IMR-90 (cell line): ENCODE measurements at regions not wholly inside any gene's neighbourhood (a gene's known extent, or its start where the extent isn't known, plus 50 kb on each side); places are given as distances from the start of the nearest gene placed in this dataset.

Experiments
- ATAC-seq: fragments of 200-7000 bp; cut with Tn5 transposase; 2 replicates; pipeline ENCODE4 v1.9.1; 2020; ENCODE audit warnings: low read depth, mild to moderate bottlenecking, moderate library complexity
- BruUV-seq: library from RNA; stranded (reverse); fragments of 400-500 nt; replicated peaks from 2 replicates; lab custom pipeline; 2021; lab: Mats Ljungman, UMichigan
- CTCF ChIA-PET: fragments of 300-600 bp; formaldehyde crosslinking; extraction: SDS; loops from one replicate; lab custom pipeline; 2021; ENCODE audit warnings: antibody characterized with exemption; lab: Yijun Ruan, JAX
- POLR2A ChIA-PET: fragments of 300-600 bp; sonication (Branson Sonifier 250); formaldehyde crosslinking; loops from one replicate; lab custom pipeline; 2022; ENCODE audit warnings: antibody characterized with exemption; ENCODE audit not compliant: unreplicated experiment; lab: Charles Lee
- DNase-seq: peaks from one replicate; pipeline ENCODE4 v3.0.0; 2013
- H2AFZ ChIP-seq: replicated peaks from 2 replicates; pipeline ENCODE3; 2013; ENCODE audit warnings: low read length, mild to moderate bottlenecking; ENCODE audit not compliant: poor library complexity
- H2AK5ac ChIP-seq: 2 replicates; pipeline ENCODE4 v1.6.1; 2013; ENCODE audit warnings: low read depth, low read length, inconsistent platforms
- H2AK9ac ChIP-seq: replicated peaks from 2 replicates; pipeline ENCODE3; 2013; ENCODE audit warnings: mild to moderate bottlenecking, low read depth, low read length, moderate library complexity; ENCODE audit not compliant: poor library complexity
- H2BK120ac ChIP-seq: 2 replicates; pipeline ENCODE4 v1.6.1; 2013; ENCODE audit warnings: low read depth, low read length, inconsistent platforms
- H2BK15ac ChIP-seq: 3 replicates; pipeline ENCODE4 v1.6.1; 2013; ENCODE audit warnings: low read depth, low read length, inconsistent platforms
- H2BK20ac ChIP-seq: 2 replicates; pipeline ENCODE4 v1.6.1; 2013; ENCODE audit warnings: low read depth, mild to moderate bottlenecking, inconsistent platforms, low read length, moderate library complexity
- H2BK5ac ChIP-seq: 2 replicates; pipeline ENCODE4 v1.6.1; 2013; ENCODE audit warnings: mild to moderate bottlenecking, low read depth, low read length, inconsistent platforms; ENCODE audit not compliant: poor library complexity, severe bottlenecking
- H3K14ac ChIP-seq: replicated peaks from 2 replicates; pipeline ENCODE4 v1.6.1; 2013; ENCODE audit warnings: low read depth, low read length, inconsistent platforms
- H3K18ac ChIP-seq: 2 replicates; pipeline ENCODE4 v1.6.1; 2013; ENCODE audit warnings: low read depth, low read length, control low read depth
- H3K23ac ChIP-seq: 2 replicates; pipeline ENCODE4 v1.6.1; 2013; ENCODE audit warnings: low read depth, low read length, inconsistent platforms
- H3K27ac ChIP-seq: 2 replicates; pipeline ENCODE4 v1.5.1; 2013; ENCODE audit warnings: mild to moderate bottlenecking, control low read depth, low read length; ENCODE audit not compliant: insufficient read depth
- H3K27me3 ChIP-seq: 2 replicates; pipeline ENCODE4 v1.6.1; 2013; ENCODE audit warnings: low read length; ENCODE audit not compliant: control insufficient read depth, insufficient read depth
- H3K36me3 ChIP-seq: 2 replicates; pipeline ENCODE4 v1.6.1; 2013; ENCODE audit warnings: low read length, mixed read lengths; ENCODE audit not compliant: control insufficient read depth, insufficient read depth
- H3K4ac ChIP-seq: 2 replicates; pipeline ENCODE4 v1.6.1; 2013; ENCODE audit warnings: low read depth, low read length, inconsistent platforms
- H3K4me1 ChIP-seq: 2 replicates; pipeline ENCODE4 v1.6.1; 2013; ENCODE audit warnings: low read length, mixed read lengths; ENCODE audit not compliant: control insufficient read depth, insufficient read depth
- H3K4me2 ChIP-seq: 2 replicates; pipeline ENCODE4 v1.6.1; 2013; ENCODE audit warnings: low read depth, mild to moderate bottlenecking, control low read depth, low read length, moderate library complexity
- H3K4me3 ChIP-seq: 2 replicates; pipeline ENCODE4 v1.5.1; 2013; ENCODE audit warnings: low read depth, mild to moderate bottlenecking, control low read depth, low read length, moderate library complexity; ENCODE audit not compliant: insufficient read depth
- H3K56ac ChIP-seq: 2 replicates; pipeline ENCODE4 v1.6.1; 2013; ENCODE audit warnings: low read length, inconsistent platforms; ENCODE audit not compliant: insufficient read depth; ENCODE audit errors: extremely low read depth
- H3K79me1 ChIP-seq, 2 experiments: 2 replicates each; pipeline ENCODE4 v1.6.1; 2013; ENCODE audit warnings: low read length in 2 of 2, inconsistent platforms in 1 of 2, low read depth in 1 of 2
- H3K9ac ChIP-seq: 2 replicates; pipeline ENCODE4 v1.6.1; 2013; ENCODE audit warnings: low read depth, low read length, control low read depth
- H3K9me1 ChIP-seq: 2 replicates; pipeline ENCODE4 v1.6.1; 2013; ENCODE audit warnings: low read length, inconsistent platforms; ENCODE audit not compliant: insufficient read depth
- H3K9me3 ChIP-seq: 2 replicates; pipeline ENCODE4 v1.6.1; 2013; ENCODE audit warnings: low read length; ENCODE audit not compliant: control insufficient read depth, insufficient read depth
- H4K20me1 ChIP-seq: 2 replicates; pipeline ENCODE4 v1.6.1; 2013; ENCODE audit warnings: low read length, inconsistent platforms; ENCODE audit not compliant: insufficient read depth
- H4K5ac ChIP-seq: 2 replicates; pipeline ENCODE4 v1.6.1; 2013; ENCODE audit warnings: mild to moderate bottlenecking, low read depth, low read length, control low read depth
- H4K8ac ChIP-seq, 2 experiments: 2 replicates each; pipeline ENCODE4 v1.6.1; 2013; ENCODE audit warnings: low read depth in 2 of 2, low read length in 2 of 2, control low read depth in 1 of 2, inconsistent platforms in 1 of 2
- H4K91ac ChIP-seq: 2 replicates; pipeline ENCODE4 v1.6.1; 2013; ENCODE audit warnings: low read depth, low read length, inconsistent platforms; ENCODE audit not compliant: insufficient read depth
- BHLHE40 ChIP-seq: fragments of 150-350 bp; IDR thresholded peaks from 2 replicates; pipeline ENCODE4 v1.6.1; 2016; ENCODE audit warnings: mild to moderate bottlenecking, low read depth, low read length
- CEBPB ChIP-seq: IDR thresholded peaks from 2 replicates; pipeline ENCODE4 v1.6.1; 2012; ENCODE audit warnings: low read depth, low read length, improper control_type of control experiment
- CHD1 ChIP-seq: IDR thresholded peaks from 2 replicates; pipeline ENCODE4 v1.6.1; 2012; ENCODE audit warnings: low read depth, low read length, improper control_type of control experiment
- CTCF ChIP-seq: conservative IDR thresholded peaks from 2 replicates; pipeline ENCODE4 v1.5.1; 2012; ENCODE audit warnings: mild to moderate bottlenecking, low read depth, low read length, improper control_type of control experiment
- ELK1 ChIP-seq: fragments of 150-350 bp; IDR thresholded peaks from 2 replicates; pipeline ENCODE4 v1.6.1; 2016; ENCODE audit warnings: low read depth, mild to moderate bottlenecking, low read length, moderate library complexity, borderline replicate concordance
- FOS ChIP-seq: fragments of 150-350 bp; IDR thresholded peaks from 2 replicates; pipeline ENCODE4 v1.6.1; 2016; ENCODE audit warnings: low read depth, low read length
- MAFK ChIP-seq: IDR thresholded peaks from 2 replicates; pipeline ENCODE4 v1.6.1; 2012; ENCODE audit warnings: low read depth, low read length, improper control_type of control experiment
- MAZ ChIP-seq: IDR thresholded peaks from 2 replicates; pipeline ENCODE4 v1.6.1; 2012; ENCODE audit warnings: low read depth, mild to moderate bottlenecking, low read length, improper control_type of control experiment, moderate library complexity, borderline replicate concordance
- MXI1 ChIP-seq: IDR thresholded peaks from 2 replicates; pipeline ENCODE4 v1.6.1; 2012; ENCODE audit warnings: low read depth, mild to moderate bottlenecking, low read length, moderate library complexity, borderline replicate concordance
- NFE2L2 ChIP-seq: fragments of 150-350 bp; IDR thresholded peaks from 2 replicates; pipeline ENCODE4 v1.6.1; 2016; ENCODE audit warnings: low read depth, mild to moderate bottlenecking, low read length
- POLR2A ChIP-seq: IDR thresholded peaks from 2 replicates; pipeline ENCODE4 v1.6.1; 2012; ENCODE audit warnings: mild to moderate bottlenecking, low read depth, low read length
- RAD21 ChIP-seq: IDR thresholded peaks from 2 replicates; pipeline ENCODE4 v1.6.1; 2012; ENCODE audit warnings: low read length, improper control_type of control experiment
- RCOR1 ChIP-seq: IDR thresholded peaks from 2 replicates; pipeline ENCODE4 v1.6.1; 2012; ENCODE audit warnings: mild to moderate bottlenecking, low read length, improper control_type of control experiment; ENCODE audit not compliant: insufficient replicate concordance
- RFX5 ChIP-seq: IDR thresholded peaks from 2 replicates; pipeline ENCODE4 v1.8.0; 2012; ENCODE audit warnings: low read depth, mild to moderate bottlenecking, low read length, moderate library complexity
- SMC3 ChIP-seq: fragments of 150-350 bp; IDR thresholded peaks from 2 replicates; pipeline ENCODE4 v1.6.1; 2016; ENCODE audit warnings: low read depth, mild to moderate bottlenecking, antibody characterized with exemption, low read length, moderate library complexity
- USF2 ChIP-seq: fragments of 150-350 bp; IDR thresholded peaks from 2 replicates; pipeline ENCODE4 v1.6.1; 2017; ENCODE audit warnings: mild to moderate bottlenecking, antibody characterized with exemption, low read length, low read depth
- WGBS, 2 experiments: methylation state at CpG; one replicate each; pipeline versions ENCODE4 v1.1.5 to v1.1.7; 2013; ENCODE audit warnings: missing lambda C conversion rate in 2 of 2; ENCODE audit not compliant: insufficient read length in 1 of 2; ENCODE audit errors: extremely low coverage in 2 of 2; 5-methylcytosine and 5-hydroxymethylcytosine counted together
- dilution Hi-C: fragments of 300-500 bp; cut with HindIII; formaldehyde crosslinking; loops from one replicate; pipeline ENCODE4 v1.14.3; 2018; ENCODE audit warnings: low sequenced_read_pairs; ENCODE audit not compliant: unreplicated experiment
- in situ Hi-C: fragments of 300-500 bp; cut with MboI; formaldehyde crosslinking; loops from 3 replicates; pipeline ENCODE4 v1.14.3; 2019; ENCODE audit warnings: low sequenced_read_pairs, inconsistent platforms, mixed read lengths
- intact Hi-C: fragments of 100-400 bp; cut with micrococcal nuclease; formaldehyde crosslinking; loops from 2 replicates; pipeline ENCODE4 v1.10.0; 2022

- dilution Hi-C loops = no loop called here
- no peak overlapping the region for H3K4me2 ChIP-seq
- no peak overlapping the region for H3K56ac ChIP-seq
- H3K4ac ChIP-seq = no peak overlapping the region
- no peak overlapping the region for H3K23ac ChIP-seq
- no peak overlapping the region for H4K8ac ChIP-seq
- CTCF ChIA-PET = no interaction called here
- H3K36me3 ChIP-seq = no peaks in the 10 kb centered on the region
- no peaks in the 10 kb centered on the region for H3K4me1 ChIP-seq
- no peak overlapping the region for H3K4me3 ChIP-seq
- no peaks in the 10 kb centered on the region for H3K79me1 ChIP-seq
- H3K14ac ChIP-seq = no peak overlapping the region
- no peaks in the 10 kb centered on the region for H4K20me1 ChIP-seq
- H2BK15ac ChIP-seq = no peak overlapping the region
- H2BK120ac ChIP-seq = no peak overlapping the region
- H4K91ac ChIP-seq = no peak overlapping the region
- H3K27ac ChIP-seq = no peak overlapping the region
- DNase-seq = no peak
- in situ Hi-C loops = no loop called here
- ATAC-seq = no peak
- WGBS, 2 experiments = no CpG with 5 or more reads among the region's 4 CpGs
- no peak overlapping the region for H2BK20ac ChIP-seq
- H2AFZ ChIP-seq = no peak overlapping the region
- H3K9me3 ChIP-seq = peaks cover 15% of the 10 kb centered on the region
- BruUV-seq = no TSS peak
- no peak overlapping the region for H4K5ac ChIP-seq
- no peaks in the 10 kb centered on the region for H3K27me3 ChIP-seq
- H2AK9ac ChIP-seq = no peak overlapping the region
- H3K18ac ChIP-seq = no peak overlapping the region
- H3K9me1 ChIP-seq = no peaks in the 10 kb centered on the region
- TF ChIP-seq ELK1 = no peak
- no peak for TF ChIP-seq CHD1
- no peak for TF ChIP-seq RCOR1
- TF ChIP-seq RFX5 = no peak
- TF ChIP-seq MXI1 = no peak
- TF ChIP-seq CTCF = no peak
- no peak for TF ChIP-seq CEBPB
- TF ChIP-seq RAD21 = no peak
- TF ChIP-seq BHLHE40 = no peak
- TF ChIP-seq NFE2L2 = no peak
- no peak for TF ChIP-seq MAZ
- TF ChIP-seq USF2 = no peak
- no peak for TF ChIP-seq POLR2A
- no peak for TF ChIP-seq FOS
- no peak for TF ChIP-seq MAFK
- no peak for TF ChIP-seq SMC3
- POLR2A ChIA-PET = no interaction called here
- intact Hi-C loops = no loop called here
- H2AK5ac ChIP-seq = no peak overlapping the region
- no peak overlapping the region for H2BK5ac ChIP-seq
- no peak overlapping the region for H3K9ac ChIP-seq
Measured at GRCh38 chr3:5569152-5569551, 381.6 kb downstream of the EDEM1 start.
